ENCODE measurements at regions not wholly inside any gene's neighbourhood (a gene's known extent, or its start where the extent isn't known, plus 50 kb on each side); places are given as distances from the start of the nearest gene placed in this dataset.

- TF ChIP-seq TAF1 (IDR thresholded peaks at IDR 0.05; ENCODE audit: borderline replicate concordance, low read depth, low read length) (no peak), POLR2A (IDR thresholded peaks at IDR 0.05; ENCODE audit: low read depth, low read length) (no peak)
Observed at GRCh38 chr15:81531109-81531592, 157.1 kb upstream of the TMC3 start.
